PC-9 (cell line): ENCODE measurements at regions not wholly inside any gene's neighbourhood (a gene's known extent, or its start where the extent isn't known, plus 50 kb on each side); places are given as distances from the start of the nearest gene placed in this dataset.

Experiments
- BruUV-seq: library from RNA; stranded (reverse); fragments of 400-500 nt; replicated peaks from 2 replicates; lab custom pipeline; 2021; lab: Mats Ljungman, UMichigan
- CTCF ChIA-PET: fragments of 300-600 bp; sonication (Branson Sonifier 250); formaldehyde crosslinking; loops from one replicate; lab custom pipeline; 2022; ENCODE audit warnings: antibody characterized with exemption; lab: Charles Lee
- POLR2A ChIA-PET: fragments of 300-600 bp; sonication (Branson Sonifier 250); formaldehyde crosslinking; loops from one replicate; lab custom pipeline; 2022; ENCODE audit warnings: antibody characterized with exemption; ENCODE audit not compliant: unreplicated experiment; lab: Charles Lee
- DNase-seq, 2 experiments: peaks; one replicate each; pipeline versions ENCODE4 v3.0.0 to v3.0.0-alpha.2; 2015 to 2022; ENCODE audit warnings: mixed read lengths in 1 of 2
- H2AFZ ChIP-seq: fragments of 200-600 bp; sonication (generic); 2 replicates; pipeline ENCODE4 v1.8.1; 2017; ENCODE audit warnings: antibody characterized with exemption
- H3F3A ChIP-seq: fragments of 200-600 bp; sonication (generic); 2 replicates; pipeline ENCODE4 v1.8.1; 2017; ENCODE audit warnings: antibody characterized with exemption, mild to moderate bottlenecking, low read depth; ENCODE audit not compliant: insufficient read depth
- H3K27ac ChIP-seq: fragments of 200-600 bp; sonication (generic); 2 replicates; pipeline ENCODE4 v1.6.1; 2016; ENCODE audit warnings: mixed run types
- H3K27me3 ChIP-seq: fragments of 200-600 bp; sonication (generic); 2 replicates; pipeline ENCODE4 v1.6.1; 2016; ENCODE audit warnings: low read depth, mixed run types; ENCODE audit not compliant: insufficient read depth
- H3K36me3 ChIP-seq: fragments of 200-600 bp; sonication (generic); 2 replicates; pipeline ENCODE4 v1.6.1; 2016; ENCODE audit warnings: low read depth, mixed run types
- H3K4me1 ChIP-seq: fragments of 200-600 bp; sonication (generic); replicated peaks from 2 replicates; pipeline ENCODE4 v1.6.1; 2016; ENCODE audit warnings: mixed run types; ENCODE audit not compliant: insufficient read depth
- H3K4me2 ChIP-seq: fragments of 200-600 bp; sonication (generic); 2 replicates; pipeline ENCODE4 v1.6.1; 2017; ENCODE audit warnings: mixed run types
- H3K4me3 ChIP-seq: fragments of 200-600 bp; sonication (generic); 2 replicates; pipeline ENCODE4 v1.6.1; 2016; ENCODE audit warnings: mixed run types
- H3K79me2 ChIP-seq: fragments of 200-600 bp; sonication (generic); 2 replicates; pipeline ENCODE4 v1.6.1; 2017; ENCODE audit warnings: low read depth, mixed run types
- H3K9me2 ChIP-seq: fragments of 200-600 bp; sonication (generic); 2 replicates; pipeline ENCODE4 v1.8.1; 2017; ENCODE audit warnings: mild to moderate bottlenecking; ENCODE audit not compliant: insufficient read depth
- H3K9me3 ChIP-seq: fragments of 200-600 bp; sonication (generic); 2 replicates; pipeline ENCODE4 v1.8.1; 2016; ENCODE audit warnings: low read depth; ENCODE audit not compliant: insufficient read depth
- H4K20me1 ChIP-seq: fragments of 200-600 bp; sonication (generic); 2 replicates; pipeline ENCODE4 v1.8.1; 2017; ENCODE audit not compliant: insufficient read depth
- EZH2 ChIP-seq: fragments of 200-600 bp; sonication (generic); IDR thresholded peaks from 2 replicates; pipeline ENCODE4 v1.8.0; 2017; ENCODE audit warnings: antibody characterized with exemption, low read depth
- intact Hi-C: fragments of 100-400 bp; cut with micrococcal nuclease; formaldehyde crosslinking; loops from one replicate; pipeline ENCODE4 v1.10.0; 2022; ENCODE audit not compliant: unreplicated experiment
- TF ChIP-seq, protein P1 (sequence below): fragments of 200-600 bp; sonication (generic); conservative IDR thresholded peaks from 2 replicates; pipeline ENCODE4 v1.6.1; 2017; ENCODE audit warnings: mixed run types, antibody characterized with exemption, mild to moderate bottlenecking, moderate library complexity

DNA sequence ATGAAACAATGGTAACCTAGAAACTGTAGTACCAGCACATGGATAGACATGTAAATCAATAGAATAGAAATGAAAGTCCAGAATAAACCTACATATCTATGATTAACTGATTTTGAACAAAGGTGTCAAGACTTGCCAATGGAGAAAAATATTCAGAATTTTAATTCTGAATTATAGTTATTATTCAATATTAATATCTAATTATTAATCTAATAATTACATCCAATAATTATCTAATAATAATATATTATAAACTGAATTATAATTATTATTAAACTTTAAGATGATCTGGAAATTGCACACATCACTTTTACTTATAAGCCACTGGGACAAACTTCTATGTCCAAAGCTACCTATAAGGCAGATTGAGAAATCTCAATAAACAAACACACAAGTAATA lies 1365.2 kb upstream of the ADGRL3 start:
- ChIA-PET CTCF (no interaction called here), POLR2A (no interaction called here)
- H3K27me3 ChIP-seq, result no peaks in the 10 kb centered on the region
- H3K4me3 ChIP-seq, result no peak overlapping the region
- no peaks in the 10 kb centered on the region for H3K9me2 ChIP-seq
- H3K9me3 ChIP-seq, result no peaks in the 10 kb centered on the region
- H3K36me3 ChIP-seq, result no peaks in the 10 kb centered on the region
- no peak for DNase-seq
- H3F3A ChIP-seq, result no peaks in the 10 kb centered on the region
- no peak overlapping the region for H3K27ac ChIP-seq
- no peaks in the 10 kb centered on the region for H4K20me1 ChIP-seq
- H3K4me1 ChIP-seq, result no peaks in the 10 kb centered on the region
- TF ChIP-seq, protein P1, sequence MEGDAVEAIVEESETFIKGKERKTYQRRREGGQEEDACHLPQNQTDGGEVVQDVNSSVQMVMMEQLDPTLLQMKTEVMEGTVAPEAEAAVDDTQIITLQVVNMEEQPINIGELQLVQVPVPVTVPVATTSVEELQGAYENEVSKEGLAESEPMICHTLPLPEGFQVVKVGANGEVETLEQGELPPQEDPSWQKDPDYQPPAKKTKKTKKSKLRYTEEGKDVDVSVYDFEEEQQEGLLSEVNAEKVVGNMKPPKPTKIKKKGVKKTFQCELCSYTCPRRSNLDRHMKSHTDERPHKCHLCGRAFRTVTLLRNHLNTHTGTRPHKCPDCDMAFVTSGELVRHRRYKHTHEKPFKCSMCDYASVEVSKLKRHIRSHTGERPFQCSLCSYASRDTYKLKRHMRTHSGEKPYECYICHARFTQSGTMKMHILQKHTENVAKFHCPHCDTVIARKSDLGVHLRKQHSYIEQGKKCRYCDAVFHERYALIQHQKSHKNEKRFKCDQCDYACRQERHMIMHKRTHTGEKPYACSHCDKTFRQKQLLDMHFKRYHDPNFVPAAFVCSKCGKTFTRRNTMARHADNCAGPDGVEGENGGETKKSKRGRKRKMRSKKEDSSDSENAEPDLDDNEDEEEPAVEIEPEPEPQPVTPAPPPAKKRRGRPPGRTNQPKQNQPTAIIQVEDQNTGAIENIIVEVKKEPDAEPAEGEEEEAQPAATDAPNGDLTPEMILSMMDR, result no peak
- no peak for TF ChIP-seq EZH2
- BruUV-seq, result no TSS peak
- H3K4me2 ChIP-seq, result no peak overlapping the region
- H2AFZ ChIP-seq, result no peak overlapping the region
- intact Hi-C loops, result no loop called here
- H3K79me2 ChIP-seq, result no peaks in the 10 kb centered on the region

DNA sequence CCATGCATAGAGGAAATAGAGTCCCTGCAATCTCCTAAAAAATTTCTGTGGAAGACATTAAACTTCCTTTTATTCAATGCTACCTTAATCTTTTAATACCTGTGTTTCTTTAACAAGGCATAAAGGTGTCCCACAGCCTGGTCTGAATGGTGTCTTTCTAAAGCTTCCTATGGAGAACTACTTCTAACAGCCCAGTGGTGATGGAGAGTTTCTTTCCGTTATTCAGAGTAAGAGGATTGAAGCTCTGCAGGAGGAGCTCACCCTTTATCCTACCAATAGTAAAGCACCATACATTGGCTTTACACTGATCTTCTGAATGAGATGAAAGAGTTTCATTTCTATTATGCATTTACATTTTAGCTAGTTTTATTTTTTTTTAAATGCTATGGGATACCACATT lies 1362.4 kb upstream of the ADGRL3 start:
- ChIA-PET CTCF (no interaction called here), POLR2A (interaction anchor here (0.5 kb wide), 1 partner anchor 112 kb away, joined by 3 read pairs; no protein-coding TSS in a partner anchor)
- intact Hi-C loops, result no loop called here
- no peak for DNase-seq
- no peaks in the 10 kb centered on the region for H4K20me1 ChIP-seq
- H3K9me3 ChIP-seq, result no peaks in the 10 kb centered on the region
- H3F3A ChIP-seq, result no peaks in the 10 kb centered on the region
- H3K4me2 ChIP-seq, result no peak overlapping the region
- H3K4me1 ChIP-seq, result no peaks in the 10 kb centered on the region
- no peak overlapping the region for H3K27ac ChIP-seq
- no TSS peak for BruUV-seq
- H3K79me2 ChIP-seq, result no peaks in the 10 kb centered on the region
- H3K27me3 ChIP-seq, result no peaks in the 10 kb centered on the region
- no peak overlapping the region for H3K4me3 ChIP-seq
- H2AFZ ChIP-seq, result no peak overlapping the region
- H3K9me2 ChIP-seq, result no peaks in the 10 kb centered on the region
- H3K36me3 ChIP-seq, result no peaks in the 10 kb centered on the region
- TF ChIP-seq EZH2, result no peak
- TF ChIP-seq, protein P1, result no peak

DNA sequence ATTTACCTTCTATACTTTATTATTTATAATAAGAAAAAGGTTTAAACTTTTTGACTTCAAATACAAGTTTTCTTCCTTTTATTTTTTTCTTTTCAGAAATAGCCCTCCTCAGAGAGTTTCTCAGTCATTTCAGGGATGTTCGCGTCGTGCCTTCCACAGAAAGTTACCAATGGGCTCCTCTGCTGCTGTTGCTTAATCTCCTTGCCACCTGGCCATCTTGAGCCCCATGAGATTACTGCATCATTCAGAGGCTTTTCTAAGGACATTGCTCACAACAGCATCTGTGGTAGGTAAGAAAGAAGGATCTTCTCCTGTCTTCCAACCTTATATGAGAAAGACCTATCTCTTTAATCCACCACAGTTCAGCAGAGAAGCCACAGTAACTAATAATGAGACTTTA lies 1361.9 kb upstream of the ADGRL3 start:
- no peaks in the 10 kb centered on the region for H3K9me3 ChIP-seq
- DNase-seq, result no peak
- no peaks in the 10 kb centered on the region for H3K27me3 ChIP-seq
- TF ChIP-seq EZH2, result no peak
- TF ChIP-seq, protein P1, result no peak
- no peak overlapping the region for H2AFZ ChIP-seq
- ChIA-PET POLR2A (interaction anchor here (0.5 kb wide), 1 partner anchor 112 kb away, joined by 3 read pairs; no protein-coding TSS in a partner anchor), CTCF (no interaction called here)
- BruUV-seq, result no TSS peak
- no peaks in the 10 kb centered on the region for H3K36me3 ChIP-seq
- H3K4me3 ChIP-seq, result no peak overlapping the region
- no peaks in the 10 kb centered on the region for H3K79me2 ChIP-seq
- no peaks in the 10 kb centered on the region for H3F3A ChIP-seq
- intact Hi-C loops, result no loop called here
- no peak overlapping the region for H3K4me2 ChIP-seq
- no peaks in the 10 kb centered on the region for H3K4me1 ChIP-seq
- no peaks in the 10 kb centered on the region for H3K9me2 ChIP-seq
- H3K27ac ChIP-seq, result no peak overlapping the region
- H4K20me1 ChIP-seq, result no peaks in the 10 kb centered on the region
